ENCODE measurements at regions not wholly inside any gene's neighbourhood (a gene's known extent, or its start where the extent isn't known, plus 50 kb on each side); places are given as distances from the start of the nearest gene placed in this dataset.

DNA sequence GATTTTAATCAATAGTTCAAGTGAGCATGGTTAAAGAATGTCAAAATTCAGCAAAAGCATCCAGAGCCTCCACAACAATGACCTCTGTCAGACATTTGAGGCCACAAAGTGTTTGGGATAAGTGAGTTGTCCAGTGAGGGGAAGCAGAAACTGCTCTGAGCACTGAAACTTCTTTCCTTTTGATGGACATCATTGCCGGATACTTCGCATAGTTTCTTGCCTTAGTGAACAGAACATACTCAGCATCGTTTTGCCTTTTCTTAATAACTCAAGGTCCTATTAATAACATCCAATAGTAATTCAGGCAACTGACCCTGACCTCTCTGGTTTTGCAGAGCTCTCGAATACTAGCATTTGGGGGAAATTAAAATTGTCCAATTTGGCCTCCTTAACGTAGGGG is 78.6 kb downstream of the EDN3 start:
- no peak overlapping the region for H3K4me3 ChIP-seq
- 25 to 40% (median 27%) methylated on average over 5 of the region's 5 CpGs for WGBS, 3 donors
- intact Hi-C loops (cut with DNase I): no loop called here
- no peak for TF ChIP-seq EP300 (IDR thresholded peaks at IDR 0.05)
- TF ChIP-seq, protein P1, sequence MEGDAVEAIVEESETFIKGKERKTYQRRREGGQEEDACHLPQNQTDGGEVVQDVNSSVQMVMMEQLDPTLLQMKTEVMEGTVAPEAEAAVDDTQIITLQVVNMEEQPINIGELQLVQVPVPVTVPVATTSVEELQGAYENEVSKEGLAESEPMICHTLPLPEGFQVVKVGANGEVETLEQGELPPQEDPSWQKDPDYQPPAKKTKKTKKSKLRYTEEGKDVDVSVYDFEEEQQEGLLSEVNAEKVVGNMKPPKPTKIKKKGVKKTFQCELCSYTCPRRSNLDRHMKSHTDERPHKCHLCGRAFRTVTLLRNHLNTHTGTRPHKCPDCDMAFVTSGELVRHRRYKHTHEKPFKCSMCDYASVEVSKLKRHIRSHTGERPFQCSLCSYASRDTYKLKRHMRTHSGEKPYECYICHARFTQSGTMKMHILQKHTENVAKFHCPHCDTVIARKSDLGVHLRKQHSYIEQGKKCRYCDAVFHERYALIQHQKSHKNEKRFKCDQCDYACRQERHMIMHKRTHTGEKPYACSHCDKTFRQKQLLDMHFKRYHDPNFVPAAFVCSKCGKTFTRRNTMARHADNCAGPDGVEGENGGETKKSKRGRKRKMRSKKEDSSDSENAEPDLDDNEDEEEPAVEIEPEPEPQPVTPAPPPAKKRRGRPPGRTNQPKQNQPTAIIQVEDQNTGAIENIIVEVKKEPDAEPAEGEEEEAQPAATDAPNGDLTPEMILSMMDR (IDR thresholded peaks at IDR 0.05): no peak
- H3K4me1 ChIP-seq (ENCODE audit: insufficient read depth): no peaks in the 10 kb centered on the region
- no peaks in the 10 kb centered on the region for H3K9me3 ChIP-seq
- no peak for DNase-seq
- H3K36me3 ChIP-seq: no peaks in the 10 kb centered on the region
- no peaks in the 10 kb centered on the region for H3K27me3 ChIP-seq
- H3K27ac ChIP-seq: no peak overlapping the region

DNA sequence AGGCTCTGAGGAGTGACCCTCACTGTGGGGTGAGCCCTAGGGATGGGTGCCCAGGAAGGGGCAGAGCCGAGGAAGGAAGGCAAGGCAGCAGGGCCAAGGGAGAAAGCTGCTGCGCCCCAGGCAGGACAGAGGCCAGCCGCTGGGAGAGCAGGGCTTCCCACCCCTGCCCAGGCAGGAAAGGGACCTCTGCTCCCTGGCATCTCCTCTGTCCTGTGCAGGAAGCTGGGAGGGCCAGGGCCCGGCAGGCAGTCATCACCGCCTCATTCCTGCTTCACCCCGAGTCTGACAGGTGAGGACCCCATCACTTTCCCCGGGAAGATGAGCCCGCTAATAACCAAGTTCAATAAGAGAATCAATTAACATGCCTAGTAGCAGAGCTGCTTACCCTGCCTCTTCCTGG is 81.3 kb downstream of the EDN3 start:
- TF ChIP-seq POLR2A (IDR thresholded peaks at IDR 0.05) (no peak), EP300 (IDR thresholded peaks at IDR 0.05) (no peak)
- TF ChIP-seq, protein P1 (IDR thresholded peaks at IDR 0.05): no peak
- H3K27ac ChIP-seq: no peak overlapping the region
- WGBS, 3 donors: 56 to 61% (median 58%) methylated on average over 7 to 8 of the region's 8 CpGs
- no peaks in the 10 kb centered on the region for H3K36me3 ChIP-seq
- no peak overlapping the region for H3K4me3 ChIP-seq
- intact Hi-C loops (cut with DNase I): no loop called here
- DNase-seq: no peak
- no peaks in the 10 kb centered on the region for H3K27me3 ChIP-seq
- H3K9me3 ChIP-seq: no peaks in the 10 kb centered on the region
- no peaks in the 10 kb centered on the region for H3K4me1 ChIP-seq (ENCODE audit: insufficient read depth)

DNA sequence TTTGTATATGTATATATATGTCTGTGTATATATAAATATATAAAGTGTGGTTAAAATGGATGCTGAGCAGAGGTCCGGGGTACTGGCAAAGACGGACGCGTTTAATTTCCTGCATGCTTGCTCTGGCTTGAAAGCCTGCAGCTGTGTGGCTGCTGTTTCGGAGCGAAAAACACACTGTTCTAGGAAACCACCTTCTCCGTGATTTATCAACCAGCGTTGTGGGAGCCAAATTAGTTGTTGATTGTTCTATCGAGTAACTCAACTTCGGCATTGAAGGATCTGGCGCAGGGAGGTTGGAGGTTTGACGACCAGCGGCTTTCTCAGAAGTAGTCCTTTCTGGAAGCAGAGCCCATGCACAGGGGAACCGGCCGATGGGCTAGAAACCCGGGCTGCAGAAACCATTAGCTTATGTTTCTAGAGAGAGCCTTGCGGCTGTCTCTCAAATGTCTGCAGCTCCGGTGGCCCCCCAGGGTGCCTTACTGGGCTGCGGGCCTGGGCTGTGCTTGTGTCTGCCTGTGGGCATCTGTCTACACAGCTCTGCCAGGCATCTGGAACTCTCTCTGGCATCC is 81.8 kb downstream of the EDN3 start:
- intact Hi-C loops (cut with DNase I): no loop called here
- Histone ChIP-seq H3K9me3 (no peaks in the 10 kb centered on the region), H3K27me3 (no peaks in the 10 kb centered on the region), H3K27ac (no peak overlapping the region), H3K4me3 (no peak overlapping the region), H3K4me1 (ENCODE audit: insufficient read depth) (no peaks in the 10 kb centered on the region), H3K36me3 (no peaks in the 10 kb centered on the region)
- no peak for DNase-seq
- WGBS, 3 donors: 52 to 63% (median 54%) methylated on average over 19 of the region's 19 CpGs
- TF ChIP-seq EP300 (IDR thresholded peaks at IDR 0.05) (no peak), POLR2A (IDR thresholded peaks at IDR 0.05) (no peak)
- TF ChIP-seq, protein P1 (IDR thresholded peaks at IDR 0.05): no peak

DNA sequence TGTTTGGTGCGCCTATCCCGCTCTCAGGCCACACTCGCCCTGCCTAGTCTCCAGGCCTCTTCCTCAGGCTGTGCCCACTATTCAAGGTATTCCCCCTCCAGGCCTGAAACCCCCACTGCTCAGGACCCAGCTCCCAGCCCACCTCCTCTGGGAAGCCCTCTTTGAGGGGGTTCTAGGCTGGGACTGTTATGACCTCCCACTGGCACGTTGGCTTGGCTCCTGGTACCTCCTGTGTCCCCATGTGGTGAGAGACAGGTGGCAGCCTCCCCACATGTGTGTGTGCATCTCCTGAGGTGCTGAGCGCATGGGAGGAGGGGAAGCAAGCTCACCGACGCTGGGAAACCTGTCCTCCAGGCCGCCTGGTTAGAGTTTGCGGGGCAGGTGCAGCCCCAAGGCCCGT is 82.5 kb downstream of the EDN3 start:
- no peak for DNase-seq
- Histone ChIP-seq H3K4me3 (no peak overlapping the region), H3K9me3 (no peaks in the 10 kb centered on the region), H3K4me1 (ENCODE audit: insufficient read depth) (no peaks in the 10 kb centered on the region), H3K27me3 (no peaks in the 10 kb centered on the region), H3K27ac (no peak overlapping the region), H3K36me3 (no peaks in the 10 kb centered on the region)
- TF ChIP-seq, protein P1 (IDR thresholded peaks at IDR 0.05): no peak
- no peak for TF ChIP-seq EP300 (IDR thresholded peaks at IDR 0.05)
- 62 to 78% (median 74%) methylated on average over 5 to 10 of the region's 10 CpGs for WGBS, 3 donors
- intact Hi-C loops (cut with DNase I): no loop called here
